ENCODE measurements at regions not wholly inside any gene's neighbourhood (a gene's known extent, or its start where the extent isn't known, plus 50 kb on each side); places are given as distances from the start of the nearest gene placed in this dataset.

- TF ChIP-seq CTCF (conservative IDR thresholded peaks at IDR 0.05; ENCODE audit: low read depth, low read length), result no peak
- TF ChIP-seq EZH2 (IDR thresholded peaks at IDR 0.05; ENCODE audit: borderline replicate concordance, low read depth, low read length, poor library complexity, severe bottlenecking), result no peak
- no peaks in the 10 kb centered on the region for H3K36me3 ChIP-seq (ENCODE audit: insufficient read depth, low read length, poor library complexity, severe bottlenecking)
- H3K27me3 ChIP-seq (replicated peaks; ENCODE audit: insufficient read depth, low read depth, low read length, poor library complexity), result no peaks in the 10 kb centered on the region
- no peak overlapping the region for H3K27ac ChIP-seq (ENCODE audit: low read depth, low read length, poor library complexity, severe bottlenecking)
- BruUV-seq (replicated peaks), result no TSS peak
- CTCF ChIA-PET, result no interaction called here
- H3K4me1 ChIP-seq (ENCODE audit: insufficient read depth, low read length, poor library complexity, severe bottlenecking), result no peaks in the 10 kb centered on the region
- POLR2A ChIA-PET (ENCODE audit: low non-redundant PET), result no interaction called here
- no peaks in the 10 kb centered on the region for H3K9me3 ChIP-seq (ENCODE audit: low read depth, low read length, poor library complexity, severe bottlenecking)
- intact Hi-C loops (cut with micrococcal nuclease; ENCODE audit: unreplicated experiment), result loop anchor here (10.0 kb wide), 1 partner anchor 63 kb away; no protein-coding TSS in a partner anchor
- DNase-seq (ENCODE audit: low spot score), result no peak
- no peak overlapping the region for H3K4me3 ChIP-seq (ENCODE audit: low read depth, low read length, poor library complexity, severe bottlenecking)
These were observed 356.9 kb upstream of the RASGRP1 start for GRCh38 chr15:38921471-38921870.

DNA sequence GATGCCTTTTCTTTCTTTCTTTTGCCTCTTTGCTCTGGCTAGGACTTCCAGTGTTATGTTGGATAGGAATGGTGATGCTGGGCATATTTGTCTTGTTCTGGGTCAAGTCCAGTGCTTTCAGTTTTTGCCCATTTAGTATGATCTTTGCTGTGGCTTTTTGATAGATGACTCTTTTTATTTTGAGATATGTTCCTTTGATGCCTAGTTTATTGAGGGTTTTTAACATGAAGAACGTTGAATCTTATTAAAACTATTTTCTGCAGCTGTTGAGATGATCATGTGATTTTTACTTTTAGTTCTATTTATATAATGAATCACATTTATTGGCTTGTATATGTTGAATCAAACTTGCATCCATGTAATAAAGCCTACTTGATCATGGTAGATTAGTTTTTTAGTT, 363.8 kb upstream of the RASGRP1 start:
- Histone ChIP-seq H3K36me3 (ENCODE audit: insufficient read depth, low read length, poor library complexity, severe bottlenecking) (no peaks in the 10 kb centered on the region), H3K27ac (ENCODE audit: low read depth, low read length, poor library complexity, severe bottlenecking) (no peak overlapping the region), H3K4me3 (ENCODE audit: low read depth, low read length, poor library complexity, severe bottlenecking) (no peak overlapping the region), H3K9me3 (ENCODE audit: low read depth, low read length, poor library complexity, severe bottlenecking) (no peaks in the 10 kb centered on the region), H3K4me1 (ENCODE audit: insufficient read depth, low read length, poor library complexity, severe bottlenecking) (no peaks in the 10 kb centered on the region), H3K27me3 (replicated peaks; ENCODE audit: insufficient read depth, low read depth, low read length, poor library complexity) (no peaks in the 10 kb centered on the region)
- no peak for DNase-seq (ENCODE audit: low spot score)
- BruUV-seq (replicated peaks), result no TSS peak
- ChIA-PET POLR2A (ENCODE audit: low non-redundant PET) (no interaction called here), CTCF (no interaction called here)
- intact Hi-C loops (cut with micrococcal nuclease; ENCODE audit: unreplicated experiment), result loop anchor here (10.0 kb wide), 1 partner anchor 56 kb away; no protein-coding TSS in a partner anchor
- TF ChIP-seq EZH2 (IDR thresholded peaks at IDR 0.05; ENCODE audit: borderline replicate concordance, low read depth, low read length, poor library complexity, severe bottlenecking) (no peak), CTCF (conservative IDR thresholded peaks at IDR 0.05; ENCODE audit: low read depth, low read length) (no peak)

- H3K27ac ChIP-seq (ENCODE audit: low read depth, low read length, poor library complexity, severe bottlenecking), result no peak overlapping the region
These were observed 366.4 kb upstream of the RASGRP1 start for GRCh38 chr15:38930851-38931572.

More at GRCh38 chr15:38930851-38931572, 366.4 kb upstream of the RASGRP1 start:
- no peaks in the 10 kb centered on the region for H3K9me3 ChIP-seq (ENCODE audit: low read depth, low read length, poor library complexity, severe bottlenecking)
- H3K27me3 ChIP-seq (replicated peaks; ENCODE audit: insufficient read depth, low read depth, low read length, poor library complexity), result no peaks in the 10 kb centered on the region
- no peak for TF ChIP-seq CTCF (conservative IDR thresholded peaks at IDR 0.05; ENCODE audit: low read depth, low read length)
- no peak for TF ChIP-seq EZH2 (IDR thresholded peaks at IDR 0.05; ENCODE audit: borderline replicate concordance, low read depth, low read length, poor library complexity, severe bottlenecking)
- intact Hi-C loops (cut with micrococcal nuclease; ENCODE audit: unreplicated experiment), result no loop called here
- CTCF ChIA-PET, result no interaction called here
- POLR2A ChIA-PET (ENCODE audit: low non-redundant PET), result no interaction called here
- H3K4me3 ChIP-seq (ENCODE audit: low read depth, low read length, poor library complexity, severe bottlenecking), result no peak overlapping the region
- H3K4me1 ChIP-seq (ENCODE audit: insufficient read depth, low read length, poor library complexity, severe bottlenecking), result no peaks in the 10 kb centered on the region
- no peak for DNase-seq (ENCODE audit: low spot score)
- BruUV-seq (replicated peaks), result no TSS peak
- H3K36me3 ChIP-seq (ENCODE audit: insufficient read depth, low read length, poor library complexity, severe bottlenecking), result no peaks in the 10 kb centered on the region
